ENCODE measurements at regions not wholly inside any gene's neighbourhood (a gene's known extent, or its start where the extent isn't known, plus 50 kb on each side); places are given as distances from the start of the nearest gene placed in this dataset.

DNA sequence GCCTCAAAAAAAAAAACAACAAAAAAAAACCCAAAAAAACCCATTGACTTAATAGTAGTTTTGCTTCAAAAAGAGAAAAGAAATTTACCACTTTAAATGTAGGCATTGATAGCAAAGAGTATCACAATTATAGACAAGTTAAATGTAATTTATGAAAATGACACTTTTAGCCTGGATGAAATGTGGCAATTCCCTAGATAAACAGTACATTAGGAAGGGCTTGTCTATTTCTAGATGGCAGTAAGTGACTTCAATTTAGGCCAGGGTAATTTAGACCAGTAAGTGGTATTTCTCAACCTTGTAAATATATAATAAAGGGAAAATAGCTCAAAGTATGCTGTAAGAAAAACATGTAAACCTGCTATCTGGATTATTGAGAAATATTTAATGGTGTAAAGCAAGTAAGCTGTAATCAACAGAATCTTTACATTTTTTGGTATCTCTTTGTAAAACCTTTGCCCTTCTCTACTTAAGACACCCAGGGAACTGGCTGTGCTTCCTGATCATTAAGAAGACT lies 103.7 kb upstream of the RAPGEF2 start:
- Histone ChIP-seq H2AFZ (ENCODE audit: low read depth, low read length) (no peak overlapping the region), H3K4me3 (replicated peaks in 1 of 3; ENCODE audit: insufficient read depth in 1 of 3, low read depth in 1 of 3, low read length in 3 of 3) (no peak overlapping the region), H3K79me2 (ENCODE audit: control insufficient read depth, insufficient read depth, low read length) (no peaks in the 10 kb centered on the region), H3K27ac (ENCODE audit: insufficient read depth, low read depth, low read length) (no peak overlapping the region), H3K27me3 (ENCODE audit: control insufficient read depth in 2 of 2, insufficient read depth in 2 of 2, low read length in 2 of 2) (no peaks in the 10 kb centered on the region), H3K4me1 (ENCODE audit: control insufficient read depth, extremely low read depth, insufficient read depth, low read length) (peaks cover 31% of the 10 kb centered on the region), H3K9me3 (replicated peaks; ENCODE audit: control insufficient read depth, insufficient read depth, low read length) (no peaks in the 10 kb centered on the region), H4K20me1 (replicated peaks; ENCODE audit: control insufficient read depth, extremely low read depth, insufficient read depth, low read length) (no peaks in the 10 kb centered on the region), H3K9ac (replicated peaks; ENCODE audit: extremely low read depth, insufficient read depth, low read length) (no peak overlapping the region), H3K9me1 (replicated peaks; ENCODE audit: control insufficient read depth, extremely low read depth, insufficient read depth, low read length) (no peaks in the 10 kb centered on the region), H3K4me2 (ENCODE audit: insufficient read depth, low read length) (no peak overlapping the region), H3K36me3 (ENCODE audit: control insufficient read depth in 2 of 2, extremely low read depth in 1 of 2, insufficient read depth in 2 of 2, low read length in 2 of 2) (no peaks in the 10 kb centered on the region)
- FAIRE-seq (no peak), DNase-seq (ENCODE audit: low read depth, low spot score) (no peak)
- BruUV-seq (replicated peaks), result no TSS peak
- dilution Hi-C loops (cut with MboI; ENCODE audit: extremely low pct_ligation_motif_present, low sequenced_read_pairs), result no loop called here
- intact Hi-C loops (cut with micrococcal nuclease), result no loop called here
- TF ChIP-seq CTCF (IDR thresholded peaks at IDR 0.05; ENCODE audit: extremely low read depth in 1 of 2, insufficient read depth in 1 of 2, low read depth in 1 of 2, low read length in 2 of 2) (no peak), EZH2 (IDR thresholded peaks at IDR 0.05; ENCODE audit: borderline replicate concordance, low read depth, low read length, severe bottlenecking) (no peak), GATA2 (IDR thresholded peaks at IDR 0.05; ENCODE audit: insufficient read depth, insufficient read length, low read depth, low read length) (no peak), MYC (IDR thresholded peaks at IDR 0.05; ENCODE audit: low read depth, low read length) (no peak), FOS (IDR thresholded peaks at IDR 0.05; ENCODE audit: borderline replicate concordance, insufficient read depth, low read length) (no peak), JUN (IDR thresholded peaks at IDR 0.05; ENCODE audit: borderline replicate concordance, insufficient read depth, insufficient read length, low read depth) (no peak), MAX (IDR thresholded peaks at IDR 0.05; ENCODE audit: insufficient read depth, insufficient read length) (no peak), POLR2AphosphoS5 (IDR thresholded peaks at IDR 0.05; ENCODE audit: insufficient read depth, low read depth, low read length) (no peak), POLR2A (IDR thresholded peaks at IDR 0.05; ENCODE audit: low read depth, low read length) (no peak)
- ChIA-PET CTCF (no interaction called here), POLR2A (no interaction called here)
